ENCODE measurements at regions not wholly inside any gene's neighbourhood (a gene's known extent, or its start where the extent isn't known, plus 50 kb on each side); places are given as distances from the start of the nearest gene placed in this dataset.

DNA sequence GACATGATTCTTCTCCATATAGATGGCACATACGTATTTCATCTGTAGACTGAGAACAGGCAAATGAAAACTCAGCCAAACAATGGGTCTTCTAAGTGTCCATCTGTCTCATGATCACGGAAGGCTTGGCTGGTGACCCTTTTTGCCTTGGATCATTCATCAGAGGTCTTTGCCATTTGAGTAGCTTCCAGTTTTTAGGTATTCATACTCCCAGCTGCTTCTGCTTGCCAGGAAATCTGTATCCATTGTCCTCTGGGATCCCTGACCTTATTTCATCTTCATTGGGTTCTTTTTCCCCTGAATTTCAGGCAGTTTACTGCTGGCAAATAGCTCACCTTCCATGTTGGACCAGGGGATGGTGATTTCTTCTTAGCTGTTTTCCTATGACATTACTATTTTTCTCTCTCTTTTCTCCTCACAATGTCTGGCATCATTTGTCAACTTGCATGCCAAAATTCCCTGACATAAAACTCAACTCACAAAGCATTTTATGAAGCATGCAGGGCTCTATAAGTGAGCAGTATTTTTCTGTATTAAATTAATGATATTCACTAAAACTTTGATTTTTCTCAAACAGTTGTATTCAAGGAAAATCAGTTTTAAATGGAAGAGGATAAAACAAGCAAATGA is 241.2 kb downstream of the DNAJB9 start:
- TF ChIP-seq CTCF (IDR thresholded peaks at IDR 0.05): no peak
- DNase-seq (ENCODE audit: low spot score): no peak
- H3K4me3 ChIP-seq: no peak overlapping the region
- H3K27ac ChIP-seq: no peak overlapping the region

- no peak for DNase-seq (ENCODE audit: low spot score)
- Histone ChIP-seq H3K27ac (no peak overlapping the region), H3K4me3 (no peak overlapping the region)
- TF ChIP-seq CTCF (IDR thresholded peaks at IDR 0.05): no peak
These were observed 243.8 kb downstream of the DNAJB9 start for GRCh38 chr7:108813251-108814014.

DNA sequence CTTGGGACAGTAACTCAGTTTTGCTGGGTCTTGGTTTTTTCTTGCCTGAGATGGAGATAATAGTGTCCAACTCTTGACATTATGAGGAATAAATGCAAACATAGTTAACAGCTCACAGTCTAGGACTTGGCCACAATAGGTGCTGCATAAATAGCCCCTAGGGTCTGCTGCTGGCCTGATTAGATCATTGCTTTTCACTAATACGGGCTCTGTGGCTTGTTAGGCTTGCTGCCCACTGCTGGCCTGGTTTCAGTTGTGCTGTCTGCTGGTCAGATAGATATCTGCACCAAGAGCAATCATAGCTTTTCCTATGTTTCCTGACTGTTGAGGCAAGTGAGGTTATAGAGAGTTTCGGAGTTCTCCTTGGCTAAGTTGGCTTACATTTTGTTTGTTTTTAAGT is 246.1 kb downstream of the DNAJB9 start:
- TF ChIP-seq CTCF (IDR thresholded peaks at IDR 0.05): no peak
- Histone ChIP-seq H3K27ac (no peak overlapping the region), H3K4me3 (no peak overlapping the region)
- DNase-seq (ENCODE audit: low spot score): no peak

DNA sequence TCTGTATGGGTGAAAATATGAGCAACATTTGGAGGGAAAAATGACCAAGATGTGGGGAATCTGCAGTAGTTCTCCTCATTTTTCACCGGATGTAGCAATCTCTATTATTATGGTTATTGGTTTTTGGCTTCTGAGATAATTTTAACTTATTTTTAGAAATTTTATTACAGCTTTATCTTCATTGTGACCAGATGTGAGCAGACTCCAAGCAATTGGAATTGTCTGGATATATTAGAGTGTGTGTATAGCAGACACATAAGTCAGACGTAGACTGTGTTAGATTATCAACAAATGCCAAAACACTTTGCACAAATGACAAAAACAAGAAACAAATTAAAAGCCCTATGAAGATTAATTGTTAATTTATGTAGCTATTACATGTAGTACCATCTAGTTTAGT is 249.1 kb downstream of the DNAJB9 start:
- no peak overlapping the region for H3K4me3 ChIP-seq
- H3K27ac ChIP-seq: no peak overlapping the region
- DNase-seq (ENCODE audit: low spot score): no peak
- TF ChIP-seq CTCF (IDR thresholded peaks at IDR 0.05): no peak

GRCh38 chr7:108824840-108825580 is 255.3 kb downstream of the DNAJB9 start:
- TF ChIP-seq CTCF (IDR thresholded peaks at IDR 0.05): no peak
- Histone ChIP-seq H3K27ac (peak overlapping the region; percentile 12 to 31), H3K4me3 (no peak overlapping the region)
- DNase-seq (ENCODE audit: low spot score): no peak

- no peak for TF ChIP-seq CTCF (IDR thresholded peaks at IDR 0.05)
- no peak for DNase-seq (ENCODE audit: low spot score)
- Histone ChIP-seq H3K27ac (peak overlapping the region in 1 of 2 donors; percentile 31), H3K4me3 (no peak overlapping the region)
These were observed 255.9 kb downstream of the DNAJB9 start for GRCh38 chr7:108825581-108825909.
